GM23248 (cell line): ENCODE measurements at regions not wholly inside any gene's neighbourhood (a gene's known extent, or its start where the extent isn't known, plus 50 kb on each side); places are given as distances from the start of the nearest gene placed in this dataset.

ENCODE experiments used
- DNase-seq: peaks from one replicate; pipeline ENCODE4 v3.0.0-alpha.2; 2015
- H2AFZ ChIP-seq: fragments of 200-600 bp; sonication (generic); 2 replicates; pipeline ENCODE4 v1.6.1; 2016; ENCODE audit warnings: antibody characterized with exemption
- H3F3A ChIP-seq: fragments of 200-600 bp; sonication (generic); 2 replicates; pipeline ENCODE4 v1.6.1; 2016; ENCODE audit warnings: mild to moderate bottlenecking, antibody characterized with exemption, mixed run types; ENCODE audit not compliant: insufficient read depth
- H3K27ac ChIP-seq: fragments of 200-600 bp; sonication (generic); 2 replicates; pipeline ENCODE4 v1.5.1; 2016; ENCODE audit warnings: mild to moderate bottlenecking
- H3K27me3 ChIP-seq: fragments of 200-600 bp; sonication (generic); replicated peaks from 2 replicates; pipeline ENCODE4 v1.6.1; 2016; ENCODE audit warnings: mild to moderate bottlenecking; ENCODE audit not compliant: insufficient read depth
- H3K36me3 ChIP-seq: fragments of 200-600 bp; sonication (generic); 2 replicates; pipeline ENCODE4 v1.6.1; 2016; ENCODE audit warnings: low read depth, mild to moderate bottlenecking
- H3K4me1 ChIP-seq: fragments of 200-600 bp; sonication (generic); 2 replicates; pipeline ENCODE4 v1.6.1; 2016; ENCODE audit warnings: mild to moderate bottlenecking; ENCODE audit not compliant: insufficient read depth
- H3K4me2 ChIP-seq: fragments of 200-600 bp; sonication (generic); one replicate; pipeline ENCODE4 v1.6.1; 2016; ENCODE audit warnings: mild to moderate bottlenecking; ENCODE audit not compliant: unreplicated experiment
- H3K4me3 ChIP-seq: fragments of 200-600 bp; sonication (generic); 2 replicates; pipeline ENCODE4 v1.5.1; 2016; ENCODE audit warnings: mild to moderate bottlenecking
- H3K79me2 ChIP-seq: fragments of 200-600 bp; sonication (generic); 2 replicates; pipeline ENCODE4 v1.6.1; 2016; ENCODE audit warnings: mild to moderate bottlenecking; ENCODE audit not compliant: insufficient read depth
- H3K9ac ChIP-seq: fragments of 200-600 bp; sonication (generic); 2 replicates; pipeline ENCODE4 v1.6.1; 2016; ENCODE audit warnings: mild to moderate bottlenecking
- H3K9me2 ChIP-seq: fragments of 200-600 bp; sonication (generic); 2 replicates; pipeline ENCODE4 v1.6.1; 2016; ENCODE audit warnings: mixed run types, mild to moderate bottlenecking, moderate library complexity; ENCODE audit not compliant: insufficient read depth
- H3K9me3 ChIP-seq: fragments of 200-600 bp; sonication (generic); one replicate; pipeline ENCODE4 v1.6.1; 2017; ENCODE audit warnings: low read depth
- H4K20me1 ChIP-seq: fragments of 200-600 bp; sonication (generic); 2 replicates; pipeline ENCODE4 v1.6.0; 2016; ENCODE audit not compliant: insufficient read depth
- EZH2 ChIP-seq: fragments of 200-600 bp; sonication (generic); IDR thresholded peaks from 2 replicates; pipeline ENCODE4 v1.6.1; 2018; ENCODE audit warnings: antibody characterized with exemption, mild to moderate bottlenecking; ENCODE audit not compliant: insufficient read depth, poor library complexity, severe bottlenecking
- EZH2phosphoT487 ChIP-seq: fragments of 200-600 bp; sonication (generic); IDR thresholded peaks from 2 replicates; pipeline ENCODE4 v1.6.1; 2018; ENCODE audit warnings: antibody characterized with exemption, moderate library complexity, mild to moderate bottlenecking, low read depth; ENCODE audit not compliant: insufficient read depth
- WGBS, 2 experiments: methylation state at CpG; one replicate each; pipeline ENCODE4 v1.1.6; 2015 to 2017; ENCODE audit warnings: low lambda C conversion rate in 2 of 2, low coverage in 1 of 2; ENCODE audit errors: missing lambda C conversion rate in 2 of 2; 5-methylcytosine and 5-hydroxymethylcytosine counted together
- in situ Hi-C: fragments of 300-500 bp; cut with MboI; formaldehyde crosslinking; loops from 2 replicates; pipeline ENCODE4 v1.15.0; 2020

- H4K20me1 ChIP-seq: no peaks in the 10 kb centered on the region
- no peak overlapping the region for H3K27ac ChIP-seq
- H3K27me3 ChIP-seq: no peaks in the 10 kb centered on the region
- no peak for TF ChIP-seq EZH2
- in situ Hi-C loops: no loop called here
- H3K36me3 ChIP-seq: no peaks in the 10 kb centered on the region
- H2AFZ ChIP-seq: no peak overlapping the region
- H3K4me1 ChIP-seq: no peaks in the 10 kb centered on the region
- no peak overlapping the region for H3K4me2 ChIP-seq
- no peaks in the 10 kb centered on the region for H3F3A ChIP-seq
- H3K9me3 ChIP-seq: no peaks in the 10 kb centered on the region
- no peak for DNase-seq
- H3K9ac ChIP-seq: no peak overlapping the region
- WGBS, 2 experiments: 13 to 16% methylated on average over 4 of the region's 4 CpGs
- H3K9me2 ChIP-seq: no peaks in the 10 kb centered on the region
- no peak overlapping the region for H3K4me3 ChIP-seq
- no peaks in the 10 kb centered on the region for H3K79me2 ChIP-seq
Observed at GRCh38 chr11:79667380-79667779, 226.6 kb upstream of the TENM4 start.

- no peaks in the 10 kb centered on the region for H3K4me1 ChIP-seq
- H3K79me2 ChIP-seq: no peaks in the 10 kb centered on the region
- no peaks in the 10 kb centered on the region for H3K27me3 ChIP-seq
- no peak overlapping the region for H3K9ac ChIP-seq
- H3K36me3 ChIP-seq: no peaks in the 10 kb centered on the region
- no peak for DNase-seq
- 3 to 8% methylated on average over 2 of the region's 2 CpGs for WGBS, 2 experiments
- no peak overlapping the region for H3K4me3 ChIP-seq
- no peak overlapping the region for H3K4me2 ChIP-seq
- H2AFZ ChIP-seq: no peak overlapping the region
- TF ChIP-seq EZH2 (no peak), EZH2phosphoT487 (no peak)
- H3K9me2 ChIP-seq: no peaks in the 10 kb centered on the region
- no peaks in the 10 kb centered on the region for H3F3A ChIP-seq
- H3K27ac ChIP-seq: no peak overlapping the region
- H3K9me3 ChIP-seq: no peaks in the 10 kb centered on the region
- no peaks in the 10 kb centered on the region for H4K20me1 ChIP-seq
- in situ Hi-C loops: no loop called here
Observed at GRCh38 chr11:79663017-79663416, 222.2 kb upstream of the TENM4 start.

DNA sequence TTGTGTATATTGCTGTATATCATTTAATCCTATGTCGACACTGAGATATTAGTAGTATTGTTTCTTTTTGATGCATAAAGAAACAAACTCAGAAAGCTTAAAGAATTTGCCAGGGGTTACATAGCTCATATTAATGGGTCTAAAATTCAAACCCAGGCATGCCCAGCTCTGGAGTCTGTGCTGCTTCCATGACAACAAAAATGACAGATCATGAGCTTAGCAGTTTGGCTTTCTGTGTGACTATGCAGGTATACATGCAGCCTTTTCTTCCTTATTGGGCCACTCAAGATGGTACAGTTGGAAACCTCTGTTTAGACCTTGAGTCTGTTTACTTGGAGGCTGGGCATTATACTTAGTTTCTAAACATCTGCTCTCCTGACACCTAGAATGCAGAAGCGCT, 220.5 kb upstream of the TENM4 start:
- H4K20me1 ChIP-seq: no peaks in the 10 kb centered on the region
- H3K36me3 ChIP-seq: no peaks in the 10 kb centered on the region
- in situ Hi-C loops: no loop called here
- H3K4me3 ChIP-seq: no peak overlapping the region
- TF ChIP-seq EZH2 (no peak), EZH2phosphoT487 (no peak)
- no peak for DNase-seq
- H3K9ac ChIP-seq: no peak overlapping the region
- WGBS, 2 experiments: 7 to 14% methylated on average over 2 of the region's 2 CpGs
- no peaks in the 10 kb centered on the region for H3F3A ChIP-seq
- no peak overlapping the region for H3K4me2 ChIP-seq
- no peak overlapping the region for H2AFZ ChIP-seq
- H3K4me1 ChIP-seq: no peaks in the 10 kb centered on the region
- H3K27me3 ChIP-seq: no peaks in the 10 kb centered on the region
- H3K9me3 ChIP-seq: no peaks in the 10 kb centered on the region
- H3K9me2 ChIP-seq: no peaks in the 10 kb centered on the region
- no peak overlapping the region for H3K27ac ChIP-seq
- no peaks in the 10 kb centered on the region for H3K79me2 ChIP-seq

DNA sequence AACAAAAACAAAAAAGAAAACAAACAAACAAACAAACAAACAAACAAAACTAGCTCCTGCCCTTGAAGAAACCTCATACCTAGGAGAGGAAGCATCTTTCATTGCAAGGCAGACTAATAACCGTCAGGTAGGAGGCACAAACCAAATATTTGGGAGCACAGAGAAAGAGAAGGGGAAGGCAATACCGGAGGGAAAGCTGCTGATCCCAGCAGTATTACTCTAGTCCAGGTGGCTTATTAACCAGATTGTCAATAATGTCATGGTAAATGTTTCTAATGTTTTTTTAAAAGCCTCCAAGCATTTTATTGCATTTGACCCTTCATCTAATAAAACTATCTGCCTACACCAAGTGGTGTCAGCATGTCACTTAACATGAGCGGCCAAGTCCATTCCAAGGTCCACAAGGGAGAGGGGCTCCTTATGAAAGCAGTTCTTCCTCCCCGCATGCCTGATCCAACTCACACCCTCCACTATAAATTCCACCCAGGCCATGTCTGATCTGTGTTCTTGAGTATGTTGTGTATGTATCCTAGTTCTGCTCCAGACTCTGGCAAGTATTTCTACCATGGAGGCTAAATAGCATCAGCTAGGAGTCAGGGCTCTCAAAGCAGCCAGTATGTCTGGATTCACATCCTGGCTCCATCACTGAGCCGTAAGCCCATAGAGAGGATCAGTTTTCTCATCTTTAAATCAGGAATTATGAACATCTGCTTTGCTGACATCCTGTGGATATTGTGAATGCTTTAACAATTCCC, 208.1 kb upstream of the TENM4 start:
- Histone ChIP-seq H3K4me1 (no peaks in the 10 kb centered on the region), H3K4me2 (no peak overlapping the region), H3F3A (no peaks in the 10 kb centered on the region)

More for the DNA sequence above, 208.1 kb upstream of the TENM4 start:
- Histone ChIP-seq H3K4me3 (no peak overlapping the region), H4K20me1 (no peaks in the 10 kb centered on the region), H3K9me3 (no peaks in the 10 kb centered on the region), H2AFZ (no peak overlapping the region), H3K9me2 (no peaks in the 10 kb centered on the region), H3K9ac (no peak overlapping the region), H3K79me2 (no peaks in the 10 kb centered on the region), H3K36me3 (no peaks in the 10 kb centered on the region), H3K27ac (no peak overlapping the region), H3K27me3 (no peaks in the 10 kb centered on the region)
- WGBS, 2 experiments: 35 to 37% methylated on average over 5 of the region's 5 CpGs
- no peak for TF ChIP-seq EZH2
- TF ChIP-seq EZH2phosphoT487: no peak
- in situ Hi-C loops: no loop called here
- no peak for DNase-seq
